GM19467 (cell line): ENCODE measurements at regions not wholly inside any gene's neighbourhood (a gene's known extent, or its start where the extent isn't known, plus 50 kb on each side); places are given as distances from the start of the nearest gene placed in this dataset.

ENCODE experiments used
- ATAC-seq: cut with Tn5 transposase; IDR thresholded peaks from one replicate; pipeline ENCODE4 v1.9.1; 2021; ENCODE audit warnings: mild to moderate bottlenecking, moderate library complexity; ENCODE audit not compliant: unreplicated experiment

DNA sequence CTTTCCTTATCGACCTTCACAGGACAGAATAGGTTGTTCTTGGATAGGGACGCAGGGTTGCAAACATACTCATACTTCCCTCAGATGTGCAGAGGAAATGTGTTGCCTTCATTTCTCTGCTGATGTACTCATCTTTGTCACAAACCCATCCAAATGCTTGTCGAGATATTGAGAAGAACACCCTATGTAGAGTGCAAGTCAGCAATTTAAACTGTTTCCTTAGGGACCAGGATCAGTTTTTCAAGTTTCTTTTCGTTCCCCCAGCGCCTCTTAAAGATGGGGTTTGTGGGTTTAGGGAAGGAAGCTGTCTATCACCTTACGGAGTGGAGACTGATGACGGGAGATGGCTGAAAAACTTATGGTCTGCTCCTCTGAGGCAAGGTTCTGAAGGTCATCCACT lies 474.2 kb downstream of the EPHA4 start:
- ATAC-seq: no peak

DNA sequence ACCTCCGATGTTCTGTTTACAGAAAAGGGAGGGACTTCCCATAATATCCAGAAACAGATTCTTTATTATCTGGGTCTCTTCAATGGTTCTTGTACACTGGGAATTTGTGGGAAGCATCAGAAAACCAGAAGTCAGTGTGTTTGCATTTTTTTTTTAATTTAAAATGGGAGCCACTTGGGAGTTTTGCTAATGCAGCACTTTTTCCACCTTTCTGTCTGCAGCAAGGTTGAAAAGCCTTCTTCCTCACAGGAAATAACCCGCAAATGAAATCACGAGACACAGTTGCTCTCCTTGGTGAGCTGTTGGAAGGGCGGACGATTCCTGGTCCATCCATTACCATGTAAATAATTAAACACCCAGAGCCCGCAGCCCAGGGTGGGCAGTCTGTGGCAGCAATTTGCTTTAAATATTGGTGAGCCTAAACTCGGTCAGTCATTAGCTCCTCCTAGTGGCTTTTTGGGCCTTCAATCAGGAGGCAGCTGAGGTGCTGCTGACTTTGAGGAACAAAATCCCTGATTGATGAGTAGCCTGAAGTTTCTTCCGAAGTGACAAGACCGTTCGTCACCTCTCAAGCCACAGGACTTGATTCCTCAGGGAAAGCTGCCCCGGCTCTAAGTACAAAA lies 471.5 kb downstream of the EPHA4 start:
- no peak for ATAC-seq

GRCh38 chr2:221102896-221103688 lies 469.0 kb downstream of the EPHA4 start:
- no peak for ATAC-seq

- ATAC-seq: no peak
These were observed 468.2 kb downstream of the EPHA4 start for GRCh38 chr2:221103930-221104329.

DNA sequence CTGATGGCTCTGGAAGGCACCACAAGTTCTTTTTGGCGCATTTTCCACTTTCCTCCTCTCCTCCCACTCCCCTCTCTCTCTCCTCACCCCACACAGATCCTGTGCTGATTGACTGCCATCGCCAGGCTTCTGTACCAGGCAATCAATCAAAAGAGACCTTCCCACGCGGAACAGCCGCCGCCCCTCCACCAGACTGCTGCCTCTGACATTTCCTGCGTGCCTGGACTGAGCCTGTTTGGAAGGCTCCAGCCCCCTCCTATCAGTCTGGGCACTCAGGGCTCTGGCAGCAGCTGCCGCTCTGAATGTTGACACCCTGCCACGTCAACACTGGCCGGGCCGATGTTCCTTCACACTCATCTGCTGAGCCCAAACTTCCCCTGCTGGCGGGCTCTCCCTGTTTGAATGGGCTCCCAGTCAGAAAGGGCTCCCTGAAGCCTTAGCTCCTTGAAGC lies 467.7 kb downstream of the EPHA4 start:
- no peak for ATAC-seq

GRCh38 chr2:221106241-221106640 lies 465.9 kb downstream of the EPHA4 start:
- ATAC-seq: no peak

- no peak for ATAC-seq
These were observed 464.7 kb downstream of the EPHA4 start for GRCh38 chr2:221107424-221107823.

DNA sequence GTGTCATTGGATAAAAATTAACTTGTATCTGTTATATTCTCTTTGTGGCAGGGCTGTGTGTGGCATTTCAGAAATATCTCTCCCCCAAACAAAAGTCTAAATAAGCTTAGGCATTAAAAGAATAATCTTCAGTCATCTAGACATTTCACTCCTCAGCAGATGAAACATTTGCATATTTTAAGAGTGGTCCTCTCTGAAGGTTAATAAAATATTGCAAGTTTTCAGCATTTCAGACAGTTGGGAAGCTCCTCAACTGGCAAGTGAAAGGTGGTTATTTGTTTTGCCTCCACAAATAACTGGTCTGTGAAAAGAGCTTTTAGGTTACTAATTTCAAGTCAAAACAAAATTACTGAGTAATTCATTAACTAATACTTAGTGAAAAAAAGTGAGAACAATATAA lies 462.6 kb downstream of the EPHA4 start:
- ATAC-seq: no peak

DNA sequence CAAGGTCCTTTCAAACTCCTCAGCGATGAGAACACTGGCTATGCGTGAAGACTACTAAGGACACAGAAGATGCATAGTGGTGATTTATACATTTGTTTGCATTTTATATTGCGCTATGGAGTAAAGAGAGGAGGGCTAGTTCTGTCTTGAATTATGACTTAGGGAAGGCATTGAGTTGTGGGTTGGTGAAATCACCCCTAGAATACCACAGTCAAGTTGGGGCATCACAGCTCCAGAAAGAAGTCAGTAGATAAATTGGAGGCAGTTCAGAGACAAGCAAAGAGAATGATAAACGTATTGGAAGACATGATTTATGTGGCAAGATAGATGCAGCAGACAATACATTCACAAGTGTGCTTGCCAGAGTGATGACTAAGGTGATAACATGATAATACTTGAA lies 460.4 kb downstream of the EPHA4 start:
- ATAC-seq: no peak

DNA sequence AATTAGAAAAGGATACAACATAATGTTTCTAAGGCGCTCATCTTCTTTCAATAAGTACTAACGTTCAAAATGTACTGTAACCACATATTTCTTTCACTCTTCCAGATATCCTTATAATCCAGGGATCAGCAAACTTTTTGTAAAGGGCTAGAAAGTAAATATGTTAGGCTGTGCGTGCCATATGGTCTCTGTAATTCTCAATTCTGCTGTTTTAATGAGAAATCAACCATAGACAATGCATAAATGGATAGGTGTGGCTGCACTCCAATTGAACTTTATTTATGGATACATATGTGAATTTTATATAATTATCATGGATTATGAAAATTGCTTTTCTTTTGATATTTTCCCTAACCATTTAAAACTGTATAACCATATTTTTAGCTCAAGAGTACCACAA lies 459.4 kb downstream of the EPHA4 start:
- ATAC-seq: no peak

- no peak for ATAC-seq
These were observed 456.2 kb downstream of the EPHA4 start for GRCh38 chr2:221115944-221116343.

DNA sequence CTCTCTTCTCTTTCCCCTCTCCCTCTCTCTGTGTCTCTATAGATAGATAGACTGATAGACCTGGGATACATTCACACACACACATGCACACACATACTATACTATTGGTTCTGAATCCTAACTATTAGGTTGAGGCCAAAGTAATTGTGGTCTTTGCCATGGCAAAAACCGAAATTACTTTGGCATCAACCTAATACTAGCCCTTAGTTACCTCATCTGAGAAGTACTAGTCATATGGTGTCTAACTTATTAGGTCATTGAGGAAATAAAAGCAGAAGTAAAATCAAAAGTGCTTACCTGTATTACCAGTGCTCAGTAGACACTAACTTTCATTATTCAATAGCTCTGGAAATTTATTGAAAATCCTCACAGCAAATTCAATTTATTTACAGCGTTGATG lies 451.5 kb downstream of the EPHA4 start:
- no peak for ATAC-seq

- no peak for ATAC-seq
These were observed 448.7 kb downstream of the EPHA4 start for GRCh38 chr2:221123396-221123795.

- ATAC-seq: no peak
These were observed 447.4 kb downstream of the EPHA4 start for GRCh38 chr2:221124532-221125240.

GRCh38 chr2:221125691-221126090 lies 446.4 kb downstream of the EPHA4 start:
- no peak for ATAC-seq

- no peak for ATAC-seq
These were observed 442.4 kb downstream of the EPHA4 start for GRCh38 chr2:221129657-221130056.

GRCh38 chr2:221130431-221130830 lies 441.7 kb downstream of the EPHA4 start:
- no peak for ATAC-seq

GRCh38 chr2:221133941-221134340 lies 438.2 kb downstream of the EPHA4 start:
- no peak for ATAC-seq

DNA sequence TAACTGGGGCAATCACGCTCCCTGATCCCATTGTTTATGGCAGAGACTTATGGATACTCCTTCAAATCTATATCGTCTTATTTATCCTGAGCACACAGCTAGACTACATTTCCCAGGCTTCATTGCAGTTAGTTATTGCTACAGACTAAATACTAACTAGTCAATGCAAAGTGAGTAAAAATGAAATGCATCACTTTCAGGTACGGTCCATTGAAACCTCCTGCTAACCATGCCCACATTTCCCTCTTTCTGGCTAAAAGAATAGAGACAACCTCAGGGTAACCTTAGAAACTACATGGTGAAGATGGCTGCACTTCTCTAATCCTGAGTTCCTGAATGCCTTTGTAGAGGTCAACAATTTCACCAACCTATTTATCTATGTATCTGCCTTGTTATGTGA lies 437.4 kb downstream of the EPHA4 start:
- no peak for ATAC-seq

DNA sequence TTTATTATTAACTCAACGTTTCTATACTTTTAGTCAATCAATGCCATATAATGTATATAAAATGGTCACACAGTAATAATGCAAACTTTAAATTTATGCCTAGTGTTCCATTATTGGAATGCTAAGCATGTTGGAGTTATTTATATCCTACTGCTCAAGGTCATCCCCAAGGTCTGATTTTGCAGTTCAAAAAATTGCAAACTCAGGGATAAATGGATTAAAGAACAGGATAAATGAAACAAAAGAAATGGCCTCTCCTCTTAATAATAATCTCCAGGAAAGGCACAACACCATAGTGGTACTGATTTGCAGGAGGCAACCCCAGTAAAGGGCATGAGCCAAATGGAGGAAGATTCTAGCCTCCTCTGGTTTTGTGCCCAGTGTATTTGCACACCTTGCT lies 436.4 kb downstream of the EPHA4 start:
- no peak for ATAC-seq

DNA sequence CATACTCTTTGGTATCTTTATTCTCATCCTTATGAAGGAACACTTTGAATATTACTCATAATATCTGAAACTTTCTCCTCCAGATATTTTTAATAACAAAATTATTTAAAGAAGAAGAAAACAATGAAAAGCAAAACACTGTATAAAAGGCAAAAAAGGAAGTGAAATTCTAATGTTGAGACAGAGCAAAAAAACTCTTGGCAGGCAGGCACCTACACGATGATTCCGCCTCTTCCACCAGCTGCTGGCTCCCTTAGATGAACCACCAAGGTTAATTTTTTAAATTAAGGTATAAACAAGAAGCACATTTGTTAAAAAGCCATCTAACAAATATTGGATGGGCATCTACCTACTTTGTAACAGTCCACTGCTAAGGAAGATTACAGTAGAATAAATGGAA lies 434.7 kb downstream of the EPHA4 start:
- ATAC-seq: no peak

DNA sequence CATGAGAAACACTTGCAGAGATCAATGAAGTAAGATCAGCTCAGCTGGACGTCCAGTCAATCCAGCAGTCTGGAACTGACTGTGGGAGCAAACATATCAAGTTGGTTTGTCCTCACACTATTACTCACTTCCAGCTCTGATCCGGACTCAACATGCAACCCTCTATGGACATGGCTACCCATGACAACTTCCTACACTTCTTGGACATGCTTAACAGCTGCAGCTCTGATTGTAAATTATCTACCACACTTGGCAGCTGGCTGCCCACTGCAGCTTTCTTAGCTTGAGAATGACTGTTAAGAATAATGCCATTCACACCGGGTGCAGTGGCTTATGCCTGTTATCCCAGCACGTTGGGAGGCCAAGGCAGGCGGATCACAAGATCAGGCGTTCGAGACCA lies 429.8 kb downstream of the EPHA4 start:
- no peak for ATAC-seq
